IPS-NIHi7 (cell line): ENCODE measurements at regions not wholly inside any gene's neighbourhood (a gene's known extent, or its start where the extent isn't known, plus 50 kb on each side); places are given as distances from the start of the nearest gene placed in this dataset.

Experiments
- DNase-seq: peaks from one replicate; pipeline ENCODE4 v3.0.0; 2012; ENCODE audit warnings: mixed read lengths; ENCODE audit errors: extremely low spot score

DNA sequence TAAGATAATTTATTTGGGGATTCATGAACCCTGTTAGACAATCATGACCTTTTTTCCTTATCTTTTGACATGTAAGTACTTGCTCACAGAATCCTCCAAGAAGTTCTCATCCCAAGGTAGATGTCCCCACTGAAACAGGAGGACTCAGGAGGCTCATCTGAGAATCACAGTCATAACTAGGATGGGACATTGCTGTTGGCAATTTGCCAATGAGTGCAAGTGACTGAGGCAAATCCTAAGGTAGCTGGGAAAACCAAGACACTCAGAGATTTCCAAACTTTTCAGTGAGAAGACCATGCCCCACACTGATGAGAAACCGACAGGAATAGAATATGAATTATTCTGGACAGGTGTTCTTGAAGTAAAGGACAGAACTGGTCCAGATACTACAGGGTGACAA lies 735.0 kb downstream of the TMEM182 start:
- no peak for DNase-seq

DNA sequence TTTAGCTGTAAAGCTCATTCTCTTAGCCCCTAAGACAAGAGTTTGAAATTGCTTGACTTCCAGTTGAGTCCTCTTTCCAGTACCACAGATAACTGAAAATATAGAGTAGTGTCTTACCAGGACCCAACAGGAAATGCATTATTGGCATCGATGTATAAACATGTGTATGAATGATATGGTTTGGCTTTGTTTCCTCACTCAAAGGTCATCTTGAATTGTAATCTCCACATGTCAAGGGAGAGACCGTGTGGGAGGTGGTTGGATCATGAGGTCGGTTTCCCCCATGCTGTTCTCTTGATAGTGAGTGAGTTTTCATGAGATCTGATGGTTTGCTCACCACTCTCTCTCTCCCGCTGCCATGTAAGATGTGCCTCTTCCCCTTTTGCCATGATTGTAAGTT lies 745.0 kb downstream of the TMEM182 start:
- no peak for DNase-seq

DNA sequence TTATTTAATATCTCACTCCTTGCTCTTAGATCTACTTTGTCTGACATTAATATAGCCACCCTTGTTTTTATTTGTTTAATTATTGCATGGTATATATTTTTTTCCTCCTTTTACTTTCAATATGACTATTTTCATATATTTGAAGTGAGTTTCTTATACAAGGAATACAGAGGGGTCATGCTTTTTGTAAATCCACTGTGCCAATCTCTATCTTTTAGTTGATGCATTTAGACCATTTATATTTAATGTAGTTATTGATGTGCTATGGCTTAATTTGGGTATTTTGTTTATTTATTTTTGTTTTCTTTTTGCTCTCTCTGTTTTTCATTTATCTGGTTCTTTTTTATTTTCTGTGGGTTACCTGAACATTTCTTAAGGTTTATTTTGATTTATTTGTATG lies 750.6 kb downstream of the TMEM182 start:
- no peak for DNase-seq

DNA sequence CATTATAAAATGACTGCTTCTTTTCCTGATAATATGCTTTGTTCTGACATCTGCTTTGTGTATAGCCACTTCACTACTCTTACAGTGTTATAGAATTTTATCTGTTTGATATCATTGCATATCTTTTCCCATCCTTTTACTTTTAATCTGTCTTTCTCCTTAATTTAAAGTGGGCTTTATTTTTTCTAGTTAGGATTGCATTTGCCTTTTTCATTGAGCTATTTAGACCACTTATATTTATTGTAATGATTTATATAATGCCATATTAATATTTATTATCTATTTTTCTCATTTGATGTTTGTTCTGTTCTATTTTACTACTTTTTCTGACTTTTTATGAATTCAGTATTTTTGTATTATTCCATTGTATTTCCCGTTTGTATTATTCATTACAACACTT lies 758.7 kb downstream of the TMEM182 start:
- DNase-seq = no peak

DNA sequence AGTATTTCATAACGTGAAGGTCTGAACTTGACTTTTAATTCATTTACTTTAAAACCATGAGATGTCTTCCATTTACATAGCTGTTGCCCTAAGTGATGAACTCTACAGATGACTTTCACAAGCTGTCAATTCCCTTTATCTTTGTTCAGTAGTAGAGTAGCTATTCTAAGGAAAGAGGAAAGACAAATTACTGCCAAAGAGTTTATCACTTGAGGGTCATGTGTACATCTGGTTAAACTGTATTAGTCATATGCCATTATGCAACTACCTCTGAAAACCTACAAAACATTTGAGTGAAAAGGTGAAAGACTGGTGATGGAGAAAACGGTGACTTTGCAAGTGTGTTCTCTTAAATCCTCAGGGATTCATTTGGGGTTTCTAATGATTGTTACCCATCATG lies 763.9 kb downstream of the TMEM182 start:
- no peak for DNase-seq

DNA sequence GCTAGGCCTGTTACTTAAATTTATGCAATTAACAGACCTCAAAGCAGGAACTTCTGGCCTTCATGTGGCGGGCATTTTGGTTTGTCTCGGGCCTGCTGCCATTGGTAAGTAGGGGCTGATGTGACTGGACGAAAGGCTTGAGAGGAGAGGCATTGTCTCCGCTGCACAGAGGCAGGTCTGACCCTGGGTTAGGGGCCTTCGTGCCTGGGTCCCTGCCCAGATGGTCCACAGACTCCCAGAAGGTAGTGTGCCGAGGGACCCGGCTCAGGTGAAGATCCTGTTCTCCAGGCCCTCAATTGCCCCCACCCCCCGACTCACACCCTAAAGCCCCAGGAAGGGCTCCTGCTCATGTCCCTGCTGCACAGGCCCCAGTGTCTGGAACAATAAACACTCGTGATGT lies 764.9 kb downstream of the TMEM182 start:
- no peak for DNase-seq

DNA sequence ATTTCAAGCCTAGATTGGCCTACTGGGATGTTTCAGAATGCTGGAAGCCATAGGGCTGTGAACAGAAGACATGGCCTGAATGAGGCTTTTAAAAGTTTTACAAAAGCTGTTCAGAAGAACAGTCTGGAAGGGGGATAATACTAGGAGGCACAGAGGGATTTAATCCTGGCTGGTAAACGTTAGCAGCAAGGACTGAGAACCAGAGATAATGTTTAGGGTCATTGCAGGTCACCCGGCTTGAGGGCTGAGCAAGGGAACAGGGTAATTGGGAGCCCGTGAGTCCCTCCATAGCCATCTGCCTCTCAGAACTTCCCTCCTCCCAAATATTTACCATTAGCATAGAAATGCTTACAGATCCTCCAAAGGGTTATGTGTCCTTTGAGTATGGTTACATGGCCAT lies 765.4 kb downstream of the TMEM182 start:
- no peak for DNase-seq

DNA sequence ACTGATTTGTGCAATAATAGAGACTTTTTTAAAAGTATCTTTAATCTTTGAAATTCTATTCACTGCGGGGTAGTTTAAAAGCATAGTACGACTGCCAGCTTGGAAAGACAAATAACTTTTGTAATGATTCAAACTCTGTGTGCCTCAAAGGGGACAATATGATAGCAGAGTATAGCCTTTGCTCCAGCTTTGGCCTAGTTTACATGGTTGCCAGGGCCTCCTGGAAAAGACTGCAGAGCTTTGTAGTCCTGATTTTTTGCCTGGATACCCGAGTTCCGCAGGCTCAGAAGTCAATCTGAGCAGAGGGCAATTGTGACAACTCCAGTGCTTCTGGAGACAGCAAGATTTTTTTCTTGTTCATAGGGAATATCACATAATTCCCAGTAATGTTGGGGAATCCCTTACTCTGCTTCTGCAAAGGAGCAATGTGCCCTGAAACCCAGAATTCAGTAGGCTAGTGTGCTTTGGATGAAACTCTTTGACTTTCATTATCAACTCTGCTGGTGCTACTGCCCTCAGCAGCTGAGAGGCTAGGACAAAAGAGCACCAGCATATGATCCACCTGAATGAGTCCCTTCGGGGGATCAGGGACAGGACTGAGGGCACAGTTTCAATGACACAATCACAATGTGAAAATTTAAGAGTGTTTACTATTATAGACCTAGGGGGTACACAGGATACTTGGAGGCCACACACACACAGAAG lies 768.1 kb downstream of the TMEM182 start:
- DNase-seq = no peak

DNA sequence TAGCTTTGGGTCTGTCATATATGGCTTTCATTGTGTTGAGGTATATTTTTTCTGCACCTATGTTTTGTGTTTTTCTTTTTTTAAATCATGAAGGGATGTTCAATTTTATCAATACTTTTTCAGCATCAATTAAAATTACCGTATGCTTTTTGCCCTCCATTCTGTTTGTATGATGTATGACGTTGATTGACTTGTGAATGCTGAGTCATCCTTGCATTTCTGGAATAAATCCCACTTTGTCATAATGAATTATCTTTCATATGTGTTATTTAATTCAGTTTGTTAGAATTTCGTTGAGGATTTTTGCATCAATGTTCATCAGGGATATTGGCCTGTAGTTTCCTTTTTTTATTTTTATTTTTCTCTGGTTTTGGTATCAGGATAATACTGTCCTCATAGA lies 790.9 kb downstream of the TMEM182 start:
- DNase-seq = no peak

DNA sequence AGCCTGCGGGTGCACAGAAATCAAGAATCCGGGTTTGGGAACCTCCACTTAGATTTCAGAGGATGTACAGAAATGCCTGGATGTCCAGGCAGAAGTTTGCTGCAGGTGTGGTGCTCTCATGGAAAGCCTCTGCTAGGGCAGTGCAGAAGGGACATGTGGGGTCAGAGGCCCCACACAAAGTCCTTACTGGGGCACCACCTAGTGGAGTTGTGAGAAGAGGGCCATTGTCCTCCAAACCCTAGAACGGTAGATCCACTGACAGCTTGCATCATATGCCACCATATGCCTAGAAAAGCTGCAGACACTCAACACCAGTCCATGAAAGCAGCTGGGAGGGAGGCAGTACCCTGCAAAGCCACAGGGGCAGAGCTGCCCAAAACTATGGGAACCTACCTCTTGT lies 833.0 kb downstream of the TMEM182 start:
- no peak for DNase-seq

DNA sequence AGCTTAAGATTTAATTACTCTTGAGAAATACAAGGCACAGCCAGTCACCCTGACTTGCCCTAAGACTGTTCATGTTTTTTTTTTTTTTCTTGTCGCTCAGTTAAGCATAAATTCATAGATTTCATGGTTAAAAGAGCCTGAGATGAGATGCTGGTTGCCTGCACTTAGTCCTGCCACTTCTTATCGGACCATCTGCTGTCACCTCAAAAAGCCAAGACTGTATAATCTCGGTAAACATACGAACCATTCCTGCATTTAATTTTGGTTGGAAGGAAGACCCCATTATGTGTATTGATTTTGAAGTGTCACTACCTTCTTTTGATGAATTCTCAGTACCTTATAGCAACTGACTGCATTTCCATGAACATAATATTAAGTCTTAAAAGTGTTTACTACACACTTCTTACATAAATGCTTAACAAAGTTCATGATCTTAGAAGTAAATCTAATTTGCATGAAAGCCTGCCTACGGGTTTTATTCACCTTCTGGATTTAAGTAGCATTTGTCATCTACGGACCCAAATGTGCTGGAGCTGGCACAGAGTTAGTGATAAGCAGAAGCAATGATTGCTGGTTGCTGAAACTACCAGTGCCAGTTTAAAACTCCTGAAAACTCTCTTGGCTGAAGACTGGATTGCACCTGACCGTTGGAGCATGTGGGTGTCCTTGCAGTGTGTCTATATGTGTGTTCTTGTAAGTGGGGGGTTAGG lies 843.4 kb downstream of the TMEM182 start:
- DNase-seq = no peak

DNA sequence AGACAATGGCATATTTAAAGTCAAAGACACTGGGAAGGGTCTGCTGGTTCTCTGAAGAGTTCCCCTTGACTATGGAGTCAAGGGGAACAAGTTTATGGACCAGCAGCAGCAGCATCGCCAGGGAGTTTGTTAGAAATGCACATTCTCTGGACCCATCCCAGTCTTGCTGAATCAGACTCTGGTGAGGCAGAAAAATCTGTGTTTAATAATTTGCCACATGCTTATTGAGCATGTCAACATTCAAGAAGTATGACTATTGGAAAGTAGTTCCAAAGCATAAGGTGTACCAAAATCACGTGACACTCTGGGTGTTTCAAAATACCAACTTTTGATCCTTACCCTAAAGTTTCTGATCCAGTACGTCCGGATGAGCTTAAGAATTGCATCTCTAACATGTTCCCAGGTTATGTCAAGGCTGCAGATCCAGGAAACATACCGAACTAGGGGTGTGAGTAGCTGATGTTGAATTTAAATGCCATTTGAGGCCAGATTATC lies 853.8 kb downstream of the TMEM182 start:
- DNase-seq = no peak

DNA sequence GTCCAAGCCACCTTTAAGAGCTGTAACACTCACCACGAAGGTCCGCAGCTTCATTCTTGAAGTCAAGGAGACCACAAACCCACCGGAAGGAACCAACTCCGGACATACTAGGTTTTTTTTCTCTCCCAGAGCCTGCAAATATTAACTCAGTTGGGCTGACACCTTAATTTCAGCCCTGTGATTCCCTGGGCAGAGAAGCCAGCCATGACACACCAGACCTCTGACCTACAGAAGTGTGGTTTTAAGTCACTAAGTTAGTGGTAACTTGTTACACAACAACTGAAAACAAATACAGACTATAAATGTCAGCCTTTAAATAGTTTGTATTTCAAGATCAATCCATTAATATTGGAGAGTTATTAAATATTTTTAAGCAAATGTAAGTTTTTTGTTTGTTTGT lies 855.1 kb downstream of the TMEM182 start:
- no peak for DNase-seq

DNA sequence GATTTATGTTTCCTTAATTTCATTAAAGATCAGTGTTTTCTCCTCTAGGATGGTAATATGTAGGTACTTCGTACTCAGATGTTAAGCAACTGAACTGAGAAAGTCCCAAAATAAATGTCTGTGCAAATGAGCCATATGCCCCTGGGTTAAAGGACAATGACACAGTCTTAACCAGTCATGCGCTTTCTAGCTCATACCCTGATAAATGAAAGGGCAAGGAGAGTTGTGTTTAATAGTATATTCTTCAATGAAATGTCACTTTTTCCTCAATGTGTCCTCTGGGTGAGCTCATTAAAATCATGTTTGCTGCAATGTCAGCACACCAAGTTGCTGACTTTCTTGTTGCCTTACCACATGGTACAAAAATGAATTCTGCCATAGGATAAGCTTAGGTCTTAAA lies 856.3 kb downstream of the TMEM182 start:
- DNase-seq = no peak

DNA sequence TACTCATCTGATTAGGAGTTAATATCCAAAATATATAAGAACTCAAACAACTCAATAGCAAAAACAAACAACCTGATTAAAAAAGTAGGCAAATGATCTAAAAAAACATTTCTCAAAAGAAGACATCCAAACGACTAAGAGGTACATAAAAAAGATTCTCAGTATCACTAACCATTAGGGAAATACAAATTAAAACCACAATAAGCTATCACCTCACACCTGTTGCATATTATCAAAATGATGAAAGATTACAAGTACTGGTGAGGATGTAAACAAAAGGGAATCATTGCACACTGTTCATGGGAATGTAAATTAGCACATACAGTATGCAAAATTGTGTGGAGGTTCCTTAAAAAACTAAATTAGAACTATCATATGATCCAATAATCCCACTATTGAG lies 865.5 kb downstream of the TMEM182 start:
- DNase-seq = no peak

DNA sequence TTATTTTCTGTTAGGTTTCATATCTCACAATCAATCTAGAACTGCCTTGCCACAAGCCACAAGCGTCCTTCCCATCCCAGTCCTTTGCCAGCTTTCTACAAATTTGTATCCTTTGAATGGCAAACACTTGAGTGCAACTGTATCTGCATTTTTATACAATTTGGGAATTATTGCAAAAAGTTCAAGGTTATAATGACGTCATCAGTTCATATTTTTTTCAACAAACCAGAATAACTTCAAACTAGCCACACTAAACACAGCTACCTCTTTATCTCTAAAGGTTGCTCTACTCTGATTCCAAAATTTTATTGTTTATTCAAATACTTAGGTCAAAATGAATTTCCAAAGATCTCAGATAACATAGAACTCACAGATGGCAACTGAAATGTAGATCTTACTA lies 877.1 kb downstream of the TMEM182 start:
- DNase-seq = no peak

DNA sequence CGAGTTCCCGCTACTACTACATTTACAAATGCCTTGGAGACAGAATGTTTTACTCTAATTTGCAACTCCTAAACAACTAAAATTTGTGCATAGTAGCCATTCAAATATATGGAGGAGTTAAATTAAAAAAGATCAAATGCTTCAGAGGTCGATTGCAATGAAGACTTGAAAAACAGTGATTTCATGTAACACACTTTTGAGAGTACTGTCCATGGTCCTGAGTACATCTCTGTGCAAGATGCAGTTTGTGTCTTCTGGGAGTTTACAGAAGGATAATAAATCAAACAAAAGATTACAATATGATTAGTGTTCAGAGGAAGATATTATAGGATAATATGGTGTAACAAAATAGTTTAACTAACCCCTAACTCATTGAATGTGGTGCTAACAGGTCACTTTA lies 894.7 kb downstream of the TMEM182 start:
- peak; percentile 22 for DNase-seq

DNA sequence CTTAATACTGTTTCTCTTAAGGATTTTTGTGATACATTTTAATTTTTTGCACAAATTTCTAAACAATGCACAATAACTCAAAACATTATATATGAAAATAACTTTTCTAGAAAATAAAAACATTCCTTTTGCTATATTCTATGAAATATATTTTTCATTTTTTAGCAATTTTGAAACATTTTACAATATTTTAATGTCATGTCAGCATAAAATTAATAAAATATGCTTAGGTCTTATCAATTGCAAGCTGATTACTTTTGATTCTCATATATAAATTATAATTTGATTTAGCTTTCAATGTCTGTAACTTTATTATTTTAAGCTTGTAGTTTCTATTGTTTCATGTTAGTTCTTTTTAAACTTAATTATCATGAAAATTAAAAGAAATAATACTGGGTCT lies 898.7 kb downstream of the TMEM182 start:
- no peak for DNase-seq

DNA sequence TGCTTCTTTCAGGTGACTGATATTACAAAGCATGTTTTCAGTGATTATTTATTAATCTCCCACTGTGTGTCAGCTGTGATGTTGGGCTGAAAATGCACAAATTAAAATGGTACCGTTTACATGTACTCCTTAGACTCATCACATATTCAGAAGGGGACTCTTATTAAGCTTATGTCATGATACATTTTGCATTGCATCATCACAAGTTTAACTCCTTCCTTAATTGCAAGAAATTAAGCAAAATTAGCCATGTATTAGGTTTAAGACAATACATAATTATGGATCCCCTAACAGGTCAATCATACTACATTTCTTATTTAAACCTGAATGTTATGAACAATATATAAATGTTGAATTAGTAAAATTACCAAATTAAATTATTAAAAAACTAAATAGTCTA lies 899.1 kb downstream of the TMEM182 start:
- DNase-seq = no peak

DNA sequence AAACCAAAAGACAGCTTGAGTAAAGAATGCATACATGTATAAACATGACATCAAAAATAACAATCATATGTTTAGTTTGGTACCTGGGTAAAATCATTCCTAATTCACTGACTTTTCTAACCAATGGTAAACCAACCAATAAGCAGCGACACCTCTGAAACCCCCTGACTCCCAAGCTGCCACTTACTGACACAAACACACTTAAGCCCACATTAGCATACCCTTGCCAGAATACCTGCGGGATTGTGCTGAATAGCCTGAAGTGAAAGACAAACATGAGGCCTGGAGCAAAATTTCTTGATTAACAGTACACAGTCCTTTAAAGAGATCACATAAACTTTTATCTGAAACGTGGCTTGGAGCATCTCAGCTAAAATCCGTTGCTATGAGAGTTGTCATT lies 902.9 kb downstream of the TMEM182 start:
- DNase-seq = peak; percentile 14

DNA sequence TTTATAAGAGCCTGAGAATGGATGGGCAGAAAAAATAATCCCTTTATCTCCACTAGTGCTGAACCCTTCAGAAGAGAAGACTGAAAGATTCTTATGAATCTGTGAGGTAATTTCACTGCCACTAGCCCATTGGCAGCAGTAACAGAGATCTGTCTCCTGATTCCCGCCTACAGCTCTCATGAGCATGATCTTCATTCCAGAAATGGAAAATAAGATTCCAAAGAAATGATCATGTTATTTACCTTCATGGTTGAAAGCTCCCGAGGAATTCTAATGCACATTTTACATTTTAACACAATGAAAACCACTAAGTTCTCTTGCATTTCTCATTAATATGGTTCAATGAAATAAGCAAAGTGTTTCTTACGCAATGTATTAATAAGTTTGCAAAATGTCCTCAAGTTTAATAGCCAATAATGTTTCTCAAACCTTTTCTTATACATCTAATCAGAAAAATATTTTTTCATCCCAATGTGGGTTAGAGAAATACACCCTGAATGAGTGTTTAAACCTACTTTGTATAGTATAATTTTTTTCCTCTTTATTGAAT lies 905.6 kb downstream of the TMEM182 start:
- no peak for DNase-seq

DNA sequence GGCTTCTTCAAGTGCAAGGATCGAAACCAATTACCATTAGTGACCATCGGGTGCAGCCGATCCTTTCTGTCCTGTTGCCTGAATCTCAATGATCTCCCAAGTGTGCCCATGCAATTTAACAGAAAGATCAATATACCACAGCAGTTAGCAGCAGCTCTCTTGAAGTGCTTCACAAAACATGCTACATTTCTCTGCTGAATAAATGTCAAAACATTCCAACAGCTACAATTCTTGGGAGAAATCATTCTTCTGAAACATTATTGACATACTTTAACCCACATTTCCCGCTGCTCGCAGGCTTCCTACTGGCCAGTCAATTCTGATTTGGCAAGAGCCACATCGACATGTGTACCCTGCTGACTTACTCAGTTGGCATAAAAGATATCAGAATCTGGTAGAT lies 907.7 kb downstream of the TMEM182 start:
- no peak for DNase-seq
